ENCODE measurements at regions not wholly inside any gene's neighbourhood (a gene's known extent, or its start where the extent isn't known, plus 50 kb on each side); places are given as distances from the start of the nearest gene placed in this dataset.

DNA sequence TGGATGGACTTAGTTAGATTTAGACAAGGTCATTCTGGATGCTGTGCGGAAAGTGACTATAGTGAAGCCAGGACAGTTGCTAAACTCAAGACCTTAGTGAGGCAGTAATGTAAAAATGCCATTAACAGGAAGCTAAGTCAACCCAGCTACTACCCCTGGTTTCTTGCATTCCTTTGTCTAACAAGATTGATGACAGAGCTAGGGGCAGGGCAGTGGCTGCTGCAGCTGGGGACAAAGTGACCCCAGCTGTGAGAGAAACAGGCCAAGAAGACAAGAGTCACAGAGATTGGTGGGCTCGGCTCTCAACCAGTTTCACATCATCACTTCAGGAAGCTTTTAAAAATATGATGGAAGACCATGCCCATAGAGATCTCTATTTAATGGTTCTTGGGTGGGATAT lies 110.4 kb upstream of the POU2AF2 start:
- TF ChIP-seq POLR2A (IDR thresholded peaks at IDR 0.05) (no peak), POLR2AphosphoS5 (IDR thresholded peaks at IDR 0.05) (no peak)
- TF ChIP-seq, protein P1, sequence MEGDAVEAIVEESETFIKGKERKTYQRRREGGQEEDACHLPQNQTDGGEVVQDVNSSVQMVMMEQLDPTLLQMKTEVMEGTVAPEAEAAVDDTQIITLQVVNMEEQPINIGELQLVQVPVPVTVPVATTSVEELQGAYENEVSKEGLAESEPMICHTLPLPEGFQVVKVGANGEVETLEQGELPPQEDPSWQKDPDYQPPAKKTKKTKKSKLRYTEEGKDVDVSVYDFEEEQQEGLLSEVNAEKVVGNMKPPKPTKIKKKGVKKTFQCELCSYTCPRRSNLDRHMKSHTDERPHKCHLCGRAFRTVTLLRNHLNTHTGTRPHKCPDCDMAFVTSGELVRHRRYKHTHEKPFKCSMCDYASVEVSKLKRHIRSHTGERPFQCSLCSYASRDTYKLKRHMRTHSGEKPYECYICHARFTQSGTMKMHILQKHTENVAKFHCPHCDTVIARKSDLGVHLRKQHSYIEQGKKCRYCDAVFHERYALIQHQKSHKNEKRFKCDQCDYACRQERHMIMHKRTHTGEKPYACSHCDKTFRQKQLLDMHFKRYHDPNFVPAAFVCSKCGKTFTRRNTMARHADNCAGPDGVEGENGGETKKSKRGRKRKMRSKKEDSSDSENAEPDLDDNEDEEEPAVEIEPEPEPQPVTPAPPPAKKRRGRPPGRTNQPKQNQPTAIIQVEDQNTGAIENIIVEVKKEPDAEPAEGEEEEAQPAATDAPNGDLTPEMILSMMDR (IDR thresholded peaks at IDR 0.05 in 8 of 11, conservative IDR thresholded peaks at IDR 0.05 in 3 of 11) = no peak
- Histone ChIP-seq H3K9me3 (no peaks in the 10 kb centered on the region), H3K27me3 (replicated peaks in 1 of 7) (no peaks in the 10 kb centered on the region), H3K4me1 (no peaks in the 10 kb centered on the region), H3K27ac (no peak overlapping the region), H3K4me3 (no peak overlapping the region), H3K36me3 (no peaks in the 10 kb centered on the region)
- intact Hi-C loops (cut with DNase I; ENCODE audit: low total_unique reads) = no loop called here
- WGBS, 5 donors = 86 to 98% (median 93%) methylated on average over 2 of the region's 2 CpGs
- DNase-seq = no peak

GRCh38 chr11:111128076-111128870 lies 117.3 kb upstream of the POU2AF2 start:
- WGBS, 5 donors = 64 to 87% (median 80%) methylated on average over 3 of the region's 3 CpGs
- intact Hi-C loops (cut with DNase I; ENCODE audit: low total_unique reads) = no loop called here
- Histone ChIP-seq H3K9me3 (no peaks in the 10 kb centered on the region), H3K36me3 (no peaks in the 10 kb centered on the region), H3K27me3 (replicated peaks in 1 of 7) (no peaks in the 10 kb centered on the region), H3K4me1 (no peaks in the 10 kb centered on the region), H3K4me3 (no peak overlapping the region), H3K27ac (no peak overlapping the region)
- TF ChIP-seq POLR2AphosphoS5 (IDR thresholded peaks at IDR 0.05) (no peak), POLR2A (IDR thresholded peaks at IDR 0.05) (no peak)
- TF ChIP-seq, protein P1 (IDR thresholded peaks at IDR 0.05 in 8 of 11, conservative IDR thresholded peaks at IDR 0.05 in 3 of 11) = no peak
- DNase-seq = no peak

DNA sequence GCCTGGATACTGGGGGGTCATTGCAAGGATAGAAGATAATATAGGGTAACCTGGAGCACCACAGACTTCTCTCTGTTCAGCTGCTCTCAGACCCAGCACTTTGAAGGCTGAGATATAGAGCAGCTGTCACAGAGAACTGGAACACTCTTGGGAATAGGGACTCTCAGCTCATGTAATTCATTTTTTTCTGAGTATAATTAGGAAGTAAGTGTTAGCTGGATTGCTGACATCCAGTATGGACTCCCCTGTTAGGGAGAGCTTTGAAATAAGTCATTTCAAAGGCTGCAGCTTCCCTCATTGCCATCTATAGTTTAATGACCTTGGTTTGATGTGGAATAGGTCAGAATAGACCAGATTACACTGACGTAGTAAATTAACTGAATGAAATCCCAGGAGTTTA lies 120.8 kb upstream of the POU2AF2 start:
- H3K27me3 ChIP-seq (replicated peaks in 1 of 7) = no peaks in the 10 kb centered on the region
- no peak overlapping the region for H3K27ac ChIP-seq
- no peak for TF ChIP-seq POLR2AphosphoS5 (IDR thresholded peaks at IDR 0.05)
- TF ChIP-seq, protein P1 (IDR thresholded peaks at IDR 0.05 in 8 of 11, conservative IDR thresholded peaks at IDR 0.05 in 3 of 11) = no peak
- no peak for TF ChIP-seq POLR2A (IDR thresholded peaks at IDR 0.05)
- WGBS, 5 donors = 58 to 85% (median 67%) methylated on average over 1 of the region's 1 CpG
- H3K4me3 ChIP-seq = no peak overlapping the region
- intact Hi-C loops (cut with DNase I; ENCODE audit: low total_unique reads) = no loop called here
- no peak for DNase-seq
- peaks cover 0 to 7% (median 0%) of the 10 kb centered on the region in 6 donors for H3K4me1 ChIP-seq
- H3K36me3 ChIP-seq = no peaks in the 10 kb centered on the region
- H3K9me3 ChIP-seq = no peaks in the 10 kb centered on the region

- Histone ChIP-seq H3K27me3 (replicated peaks in 1 of 7) (no peaks in the 10 kb centered on the region), H3K9me3 (no peaks in the 10 kb centered on the region), H3K4me1 (peaks cover 0 to 7% (median 0%) of the 10 kb centered on the region in 6 donors), H3K36me3 (no peaks in the 10 kb centered on the region), H3K27ac (no peak overlapping the region), H3K4me3 (no peak overlapping the region)
- WGBS, 5 donors = 7 to 21% (median 12%) methylated on average over 1 of the region's 1 CpG
- DNase-seq = no peak
- intact Hi-C loops (cut with DNase I; ENCODE audit: low total_unique reads) = no loop called here
- TF ChIP-seq, protein P1 (IDR thresholded peaks at IDR 0.05 in 8 of 11, conservative IDR thresholded peaks at IDR 0.05 in 3 of 11) = no peak
- TF ChIP-seq POLR2A (IDR thresholded peaks at IDR 0.05) (no peak), POLR2AphosphoS5 (IDR thresholded peaks at IDR 0.05) (no peak)
Measured at GRCh38 chr11:111123463-111124398, 121.8 kb upstream of the POU2AF2 start.

Measured in spleen (tissue), 11 donors.